Activated CD8-positive, alpha-beta T cell treated with anti-CD3 and anti-CD28 coated beads, Interleukin-2, amount 10 ng/mL, durations not matched to agents 7 days and 5 days (primary cell): ENCODE measurements at regions not wholly inside any gene's neighbourhood (a gene's known extent, or its start where the extent isn't known, plus 50 kb on each side); places are given as distances from the start of the nearest gene placed in this dataset.

Source experiments
- ATAC-seq: fragments of 150-1000 bp; cut with Tn5 transposase; one replicate; pipeline ENCODE4 v1.10.0; 2021; ENCODE audit warnings: moderate library complexity
- CTCF ChIA-PET: fragments of 350-600 bp; sonication (Branson Sonifier 250); formaldehyde crosslinking; loops from one replicate; lab custom pipeline; 2021; ENCODE audit warnings: antibody characterized with exemption; lab: Charles Lee
- POLR2A ChIA-PET: fragments of 350-600 bp; sonication (Branson Sonifier 250); formaldehyde crosslinking; loops from one replicate; lab custom pipeline; 2021; ENCODE audit warnings: antibody characterized with exemption; lab: Charles Lee
- DNase-seq: peaks from one replicate; pipeline ENCODE4 v3.0.0-alpha.2; 2020
- H3K27ac Mint-ChIP-seq: one replicate; pipeline ENCODE4 v1.8.0; 2021; ENCODE audit warnings: mild to moderate bottlenecking, mixed read lengths
- H3K27me3 Mint-ChIP-seq: one replicate; pipeline ENCODE4 v1.8.0; 2021; ENCODE audit warnings: low read depth, mixed read lengths
- H3K36me3 Mint-ChIP-seq: one replicate; pipeline ENCODE4 v1.8.0; 2021; ENCODE audit warnings: low read depth, mixed read lengths
- H3K4me1 Mint-ChIP-seq: one replicate; pipeline ENCODE4 v1.8.0; 2021; ENCODE audit warnings: low read depth, mixed read lengths
- H3K4me3 Mint-ChIP-seq: one replicate; pipeline ENCODE4 v1.8.0; 2021; ENCODE audit warnings: mild to moderate bottlenecking, mixed read lengths
- H3K9me3 Mint-ChIP-seq: one replicate; pipeline ENCODE4 v1.8.0; 2022; ENCODE audit warnings: mixed read lengths; ENCODE audit not compliant: insufficient read depth

- ATAC-seq, result no peak
- CTCF ChIA-PET, result no interaction called here
Measured at GRCh38 chr4:25552580-25553271, 102.9 kb upstream of the SLC34A2 start.

DNA sequence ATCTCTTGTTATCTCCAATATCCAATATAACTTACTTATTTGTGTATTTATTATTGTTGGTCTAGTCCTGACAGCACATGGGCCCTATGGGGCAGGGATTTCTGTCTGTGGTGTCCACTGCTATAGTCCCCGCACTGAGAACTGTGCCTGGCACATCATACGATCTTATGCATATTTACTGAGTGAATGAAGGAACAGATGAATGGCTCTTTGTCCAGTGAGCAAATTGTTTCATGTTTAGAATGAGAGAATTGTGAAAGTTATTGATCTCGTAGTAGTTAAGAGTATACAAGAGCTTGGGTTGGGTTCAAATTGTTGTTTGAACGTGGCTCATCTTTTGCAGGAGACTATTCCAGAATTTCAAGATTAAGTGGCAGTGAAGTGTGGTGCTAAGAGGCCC lies 96.1 kb upstream of the SLC34A2 start:
- ChIA-PET POLR2A (no interaction called here), CTCF (no interaction called here)
- Mint-ChIP-seq H3K27ac (no peak overlapping the region), H3K27me3 (no peaks in the 10 kb centered on the region), H3K4me3 (no peak overlapping the region), H3K9me3 (no peaks in the 10 kb centered on the region), H3K4me1 (no peaks in the 10 kb centered on the region), H3K36me3 (no peaks in the 10 kb centered on the region)
- DNase-seq, result no peak
- no peak for ATAC-seq

More at GRCh38 chr4:25552580-25553271, 102.9 kb upstream of the SLC34A2 start:
- no peak for DNase-seq
- Mint-ChIP-seq H3K27ac (no peak overlapping the region), H3K4me3 (no peak overlapping the region), H3K27me3 (no peaks in the 10 kb centered on the region), H3K9me3 (no peaks in the 10 kb centered on the region), H3K4me1 (no peaks in the 10 kb centered on the region), H3K36me3 (no peaks in the 10 kb centered on the region)
- POLR2A ChIA-PET, result no interaction called here

- Mint-ChIP-seq H3K36me3 (no peaks in the 10 kb centered on the region), H3K27ac (no peak overlapping the region), H3K4me3 (no peak overlapping the region), H3K4me1 (no peaks in the 10 kb centered on the region), H3K27me3 (no peaks in the 10 kb centered on the region), H3K9me3 (no peaks in the 10 kb centered on the region)
- ATAC-seq (no peak), DNase-seq (no peak)
- POLR2A ChIA-PET, result no interaction called here
- CTCF ChIA-PET, result no interaction called here
Measured at GRCh38 chr4:25560605-25561004, 95.0 kb upstream of the SLC34A2 start.

DNA sequence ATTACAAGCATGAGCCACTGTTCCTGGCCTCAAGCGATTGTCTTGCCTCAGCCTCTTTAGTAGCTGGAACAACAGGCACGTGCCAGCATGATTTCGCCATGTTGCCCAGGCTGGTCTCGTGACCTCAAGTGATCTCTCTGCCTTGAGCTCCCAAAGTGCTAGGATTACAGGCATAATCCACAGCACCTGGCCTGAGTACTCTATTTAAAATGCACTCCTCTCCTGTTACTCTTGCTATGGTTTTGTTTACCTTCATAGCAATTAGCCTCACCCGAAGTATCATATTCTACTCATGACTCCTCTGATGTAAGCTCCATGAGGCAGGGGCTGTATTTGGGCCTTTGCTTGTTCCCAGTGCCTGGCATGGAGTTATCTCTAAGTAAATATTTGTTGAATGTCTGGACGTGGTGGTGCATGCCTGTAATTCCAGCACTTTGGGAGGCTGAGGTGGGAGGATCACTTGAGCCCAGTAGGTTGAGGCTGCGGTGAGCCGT lies 92.5 kb upstream of the SLC34A2 start:
- POLR2A ChIA-PET, result no interaction called here
- no peak overlapping the region for H3K4me3 Mint-ChIP-seq

GRCh38 chr4:25564836-25565235 lies 90.8 kb upstream of the SLC34A2 start:
- no peak overlapping the region for H3K27ac Mint-ChIP-seq
- POLR2A ChIA-PET, result no interaction called here
- H3K27me3 Mint-ChIP-seq, result no peaks in the 10 kb centered on the region
- no peaks in the 10 kb centered on the region for H3K4me1 Mint-ChIP-seq
- no peak for DNase-seq
- no peaks in the 10 kb centered on the region for H3K9me3 Mint-ChIP-seq
- ATAC-seq, result no peak
- CTCF ChIA-PET, result no interaction called here
- no peaks in the 10 kb centered on the region for H3K36me3 Mint-ChIP-seq
- no peak overlapping the region for H3K4me3 Mint-ChIP-seq

More for the DNA sequence above, 92.5 kb upstream of the SLC34A2 start:
- ATAC-seq, result no peak
- no peaks in the 10 kb centered on the region for H3K9me3 Mint-ChIP-seq
- DNase-seq, result no peak
- H3K27ac Mint-ChIP-seq, result no peak overlapping the region
- H3K36me3 Mint-ChIP-seq, result no peaks in the 10 kb centered on the region
- CTCF ChIA-PET, result no interaction called here
- H3K4me1 Mint-ChIP-seq, result no peaks in the 10 kb centered on the region
- no peaks in the 10 kb centered on the region for H3K27me3 Mint-ChIP-seq

GRCh38 chr4:25567253-25567652 lies 88.4 kb upstream of the SLC34A2 start:
- DNase-seq (no peak), ATAC-seq (no peak)
- no peak overlapping the region for H3K4me3 Mint-ChIP-seq
- ChIA-PET POLR2A (no interaction called here), CTCF (no interaction called here)
- no peaks in the 10 kb centered on the region for H3K9me3 Mint-ChIP-seq
- H3K27ac Mint-ChIP-seq, result no peak overlapping the region
- H3K4me1 Mint-ChIP-seq, result no peaks in the 10 kb centered on the region
- no peaks in the 10 kb centered on the region for H3K27me3 Mint-ChIP-seq
- no peaks in the 10 kb centered on the region for H3K36me3 Mint-ChIP-seq

DNA sequence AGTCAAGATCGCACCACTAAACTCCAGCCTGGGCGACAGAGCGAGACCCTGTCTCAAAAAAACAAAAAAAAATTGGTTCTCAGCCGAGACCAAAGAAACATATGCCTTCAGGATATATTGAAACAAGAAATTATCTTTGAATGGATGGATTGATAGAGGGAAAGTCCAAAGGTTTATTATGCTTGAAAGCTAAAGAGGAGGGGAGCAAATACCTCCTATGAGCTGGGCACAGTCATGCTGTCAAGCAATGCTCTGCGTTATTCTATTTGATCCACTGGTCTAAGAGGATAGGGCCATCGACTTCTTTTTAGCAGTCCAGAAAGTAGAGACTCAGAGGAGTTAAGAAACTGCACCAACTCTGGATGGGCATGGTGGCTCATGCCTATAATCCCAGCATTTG lies 85.9 kb upstream of the SLC34A2 start:
- no peaks in the 10 kb centered on the region for H3K36me3 Mint-ChIP-seq
- H3K4me3 Mint-ChIP-seq, result no peak overlapping the region
- no peak for ATAC-seq
- CTCF ChIA-PET, result no interaction called here
- no peaks in the 10 kb centered on the region for H3K4me1 Mint-ChIP-seq
- no peak for DNase-seq
- H3K27me3 Mint-ChIP-seq, result no peaks in the 10 kb centered on the region
- POLR2A ChIA-PET, result no interaction called here
- no peak overlapping the region for H3K27ac Mint-ChIP-seq
- no peaks in the 10 kb centered on the region for H3K9me3 Mint-ChIP-seq

DNA sequence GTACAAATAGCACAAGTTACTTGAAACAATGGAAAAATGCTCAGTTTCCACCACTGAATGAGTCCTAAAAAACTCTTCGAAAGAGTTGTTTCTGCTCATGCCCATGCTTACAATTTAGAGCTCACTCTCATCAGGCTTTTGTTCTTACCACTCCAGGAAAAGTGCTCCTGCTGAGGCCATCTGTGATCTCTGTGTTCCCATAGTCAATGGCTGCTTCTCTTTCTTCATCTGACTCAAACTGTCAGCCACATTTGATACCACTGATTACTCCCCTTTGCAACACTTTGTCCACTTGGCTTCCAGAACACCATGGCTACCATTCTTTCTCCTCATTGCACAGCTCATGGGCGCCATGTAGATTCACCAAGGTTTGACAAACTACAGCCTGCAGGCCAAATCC lies 80.0 kb upstream of the SLC34A2 start:
- Mint-ChIP-seq H3K4me3 (no peak overlapping the region), H3K4me1 (no peaks in the 10 kb centered on the region), H3K9me3 (no peaks in the 10 kb centered on the region), H3K27me3 (no peaks in the 10 kb centered on the region), H3K27ac (no peak overlapping the region), H3K36me3 (no peaks in the 10 kb centered on the region)
- CTCF ChIA-PET, result no interaction called here
- POLR2A ChIA-PET, result no interaction called here
- DNase-seq (no peak), ATAC-seq (no peak)

DNA sequence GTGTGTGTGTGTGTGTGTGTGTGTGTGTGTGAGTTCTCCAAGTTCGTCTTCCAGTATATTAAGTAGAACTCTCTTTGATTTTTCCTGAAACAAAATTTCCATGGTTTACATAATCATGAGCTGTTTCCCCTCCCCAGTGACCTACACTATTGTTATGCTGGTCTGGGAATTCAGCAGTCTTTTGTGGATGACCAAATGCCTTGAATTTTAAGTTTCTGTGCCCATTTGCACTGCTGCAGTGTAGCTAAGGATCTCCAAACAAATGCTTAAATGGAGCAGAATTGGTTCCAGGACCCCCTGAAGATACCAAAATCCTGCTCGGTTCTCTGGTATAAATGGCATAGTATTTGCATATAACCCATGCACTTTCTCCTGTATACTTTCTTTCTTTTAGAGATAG lies 77.2 kb upstream of the SLC34A2 start:
- ChIA-PET POLR2A (no interaction called here), CTCF (no interaction called here)
- ATAC-seq, result no peak
- Mint-ChIP-seq H3K4me1 (no peaks in the 10 kb centered on the region), H3K27me3 (no peaks in the 10 kb centered on the region), H3K9me3 (no peaks in the 10 kb centered on the region), H3K4me3 (no peak overlapping the region), H3K36me3 (no peaks in the 10 kb centered on the region), H3K27ac (no peak overlapping the region)
- no peak for DNase-seq

- ATAC-seq (no peak), DNase-seq (no peak)
- POLR2A ChIA-PET, result no interaction called here
- H3K9me3 Mint-ChIP-seq, result no peaks in the 10 kb centered on the region
- CTCF ChIA-PET, result no interaction called here
- no peaks in the 10 kb centered on the region for H3K36me3 Mint-ChIP-seq
- H3K27ac Mint-ChIP-seq, result no peak overlapping the region
- no peaks in the 10 kb centered on the region for H3K4me1 Mint-ChIP-seq
- no peak overlapping the region for H3K4me3 Mint-ChIP-seq
- H3K27me3 Mint-ChIP-seq, result no peaks in the 10 kb centered on the region
Measured at GRCh38 chr4:25580633-25581467, 74.8 kb upstream of the SLC34A2 start.

DNA sequence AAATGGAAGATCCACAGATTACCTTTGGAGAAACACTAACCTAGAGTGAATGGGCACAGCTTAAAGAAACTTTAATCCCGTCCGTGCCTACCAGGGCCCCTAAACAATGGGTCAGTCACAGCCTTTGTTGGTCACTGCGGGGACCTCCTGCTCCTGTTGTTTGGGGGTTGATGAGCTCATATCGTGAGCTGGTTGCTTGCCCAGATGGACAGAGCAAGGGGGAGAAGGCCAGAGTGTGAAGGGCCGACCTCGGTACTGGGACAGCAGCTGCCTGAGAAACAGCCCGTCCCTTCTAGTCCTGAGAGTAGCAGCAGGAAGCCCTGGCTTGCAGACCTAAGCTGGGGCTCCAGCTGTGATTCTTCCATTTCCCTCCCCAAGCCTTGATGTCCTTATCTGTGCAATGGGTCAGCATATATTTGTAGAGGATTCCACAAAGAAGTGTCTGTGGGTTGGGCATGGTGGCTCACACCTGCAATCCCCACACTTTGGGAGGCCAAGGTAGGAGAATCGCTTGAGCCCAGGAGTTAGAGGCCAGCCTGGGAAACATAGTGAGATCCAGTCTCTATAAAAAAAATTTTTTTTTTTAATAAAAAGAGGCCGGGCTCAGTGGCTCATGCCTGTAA lies 69.6 kb upstream of the SLC34A2 start:
- POLR2A ChIA-PET, result no interaction called here
- no peak overlapping the region for H3K4me3 Mint-ChIP-seq
- no peaks in the 10 kb centered on the region for H3K27me3 Mint-ChIP-seq
- H3K4me1 Mint-ChIP-seq, result no peaks in the 10 kb centered on the region
- H3K36me3 Mint-ChIP-seq, result no peaks in the 10 kb centered on the region
- H3K27ac Mint-ChIP-seq, result no peak overlapping the region
- no peak for ATAC-seq
- CTCF ChIA-PET, result no interaction called here
- no peaks in the 10 kb centered on the region for H3K9me3 Mint-ChIP-seq
- no peak for DNase-seq

DNA sequence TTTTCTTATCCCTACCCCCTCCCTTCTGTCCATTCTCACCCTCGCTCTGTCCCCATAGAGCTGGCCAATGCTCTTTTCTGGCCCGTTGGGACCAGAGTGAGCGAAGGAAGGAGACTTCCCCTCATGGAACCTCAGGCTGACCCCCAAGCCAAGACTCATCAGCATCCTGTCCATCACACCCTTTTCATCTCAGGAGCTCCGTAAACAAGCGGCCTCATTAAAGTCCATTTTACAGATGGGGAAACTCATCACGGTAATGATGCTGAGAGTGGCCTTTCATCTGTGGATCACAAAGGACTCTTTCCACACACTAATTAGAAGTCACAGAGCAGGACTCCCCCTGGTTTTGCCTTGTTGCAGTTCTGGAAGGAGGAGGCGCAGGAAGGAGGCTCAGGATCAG lies 67.4 kb upstream of the SLC34A2 start:
- no peak overlapping the region for H3K4me3 Mint-ChIP-seq
- CTCF ChIA-PET, result no interaction called here
- H3K4me1 Mint-ChIP-seq, result no peaks in the 10 kb centered on the region
- H3K9me3 Mint-ChIP-seq, result no peaks in the 10 kb centered on the region
- POLR2A ChIA-PET, result no interaction called here
- H3K27ac Mint-ChIP-seq, result no peak overlapping the region
- ATAC-seq (no peak), DNase-seq (no peak)
- H3K27me3 Mint-ChIP-seq, result no peaks in the 10 kb centered on the region
- H3K36me3 Mint-ChIP-seq, result no peaks in the 10 kb centered on the region
